ENCODE measurements at regions not wholly inside any gene's neighbourhood (a gene's known extent, or its start where the extent isn't known, plus 50 kb on each side); places are given as distances from the start of the nearest gene placed in this dataset.

DNA sequence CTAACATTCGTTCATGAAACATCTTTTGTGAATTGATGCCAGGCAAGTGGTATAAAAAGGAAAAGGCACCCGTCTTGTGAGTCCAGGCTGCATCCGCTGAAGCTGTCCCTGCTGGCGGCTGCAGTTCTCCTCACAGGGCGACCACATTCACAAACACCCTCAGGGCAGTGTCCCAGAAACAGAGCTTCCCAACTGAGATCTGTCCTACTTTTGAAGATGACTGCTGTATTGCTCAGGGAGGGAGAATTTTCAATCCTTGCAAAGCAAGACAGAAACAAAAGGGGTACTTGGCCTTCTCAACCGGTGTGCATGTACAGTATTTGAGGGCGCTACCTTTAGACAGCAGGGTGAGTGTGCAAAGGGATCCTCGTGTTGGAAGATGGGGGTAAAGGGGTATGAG, 316.1 kb downstream of the GADD45G start:
- no peaks in the 10 kb centered on the region for H3K9me2 ChIP-seq (ENCODE audit: low read depth, low read length)
- no peaks in the 10 kb centered on the region for H4K20me1 ChIP-seq (ENCODE audit: insufficient read depth, low read length)
- H3K79me2 ChIP-seq (ENCODE audit: insufficient read depth, low read length), result no peaks in the 10 kb centered on the region
- H3K4me1 ChIP-seq (ENCODE audit: insufficient read depth, low read length, severe bottlenecking), result no peaks in the 10 kb centered on the region
- no peak overlapping the region for H3K4me3 ChIP-seq (ENCODE audit: low read depth, low read length, poor library complexity, severe bottlenecking)
- no peaks in the 10 kb centered on the region for H3K27me3 ChIP-seq (ENCODE audit: insufficient read depth, low read length)
- H3K36me3 ChIP-seq (ENCODE audit: insufficient read depth, low read length), result no peaks in the 10 kb centered on the region
- no peaks in the 10 kb centered on the region for H3F3A ChIP-seq (ENCODE audit: insufficient read depth, low read length)
- no peak overlapping the region for H3K9ac ChIP-seq (ENCODE audit: low read length)
- no peak overlapping the region for H2AFZ ChIP-seq (ENCODE audit: low read length)
- no peak overlapping the region for H3K27ac ChIP-seq (ENCODE audit: low read depth, low read length, poor library complexity, severe bottlenecking)
- H3K4me2 ChIP-seq (ENCODE audit: low read length), result no peak overlapping the region
- no peaks in the 10 kb centered on the region for H3K9me3 ChIP-seq (ENCODE audit: low read length)
- TF ChIP-seq, protein P1, sequence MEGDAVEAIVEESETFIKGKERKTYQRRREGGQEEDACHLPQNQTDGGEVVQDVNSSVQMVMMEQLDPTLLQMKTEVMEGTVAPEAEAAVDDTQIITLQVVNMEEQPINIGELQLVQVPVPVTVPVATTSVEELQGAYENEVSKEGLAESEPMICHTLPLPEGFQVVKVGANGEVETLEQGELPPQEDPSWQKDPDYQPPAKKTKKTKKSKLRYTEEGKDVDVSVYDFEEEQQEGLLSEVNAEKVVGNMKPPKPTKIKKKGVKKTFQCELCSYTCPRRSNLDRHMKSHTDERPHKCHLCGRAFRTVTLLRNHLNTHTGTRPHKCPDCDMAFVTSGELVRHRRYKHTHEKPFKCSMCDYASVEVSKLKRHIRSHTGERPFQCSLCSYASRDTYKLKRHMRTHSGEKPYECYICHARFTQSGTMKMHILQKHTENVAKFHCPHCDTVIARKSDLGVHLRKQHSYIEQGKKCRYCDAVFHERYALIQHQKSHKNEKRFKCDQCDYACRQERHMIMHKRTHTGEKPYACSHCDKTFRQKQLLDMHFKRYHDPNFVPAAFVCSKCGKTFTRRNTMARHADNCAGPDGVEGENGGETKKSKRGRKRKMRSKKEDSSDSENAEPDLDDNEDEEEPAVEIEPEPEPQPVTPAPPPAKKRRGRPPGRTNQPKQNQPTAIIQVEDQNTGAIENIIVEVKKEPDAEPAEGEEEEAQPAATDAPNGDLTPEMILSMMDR (IDR thresholded peaks at IDR 0.05; ENCODE audit: low read length), result no peak
- TF ChIP-seq EZH2 (IDR thresholded peaks at IDR 0.05; ENCODE audit: borderline replicate concordance, low read length), result no peak

DNA sequence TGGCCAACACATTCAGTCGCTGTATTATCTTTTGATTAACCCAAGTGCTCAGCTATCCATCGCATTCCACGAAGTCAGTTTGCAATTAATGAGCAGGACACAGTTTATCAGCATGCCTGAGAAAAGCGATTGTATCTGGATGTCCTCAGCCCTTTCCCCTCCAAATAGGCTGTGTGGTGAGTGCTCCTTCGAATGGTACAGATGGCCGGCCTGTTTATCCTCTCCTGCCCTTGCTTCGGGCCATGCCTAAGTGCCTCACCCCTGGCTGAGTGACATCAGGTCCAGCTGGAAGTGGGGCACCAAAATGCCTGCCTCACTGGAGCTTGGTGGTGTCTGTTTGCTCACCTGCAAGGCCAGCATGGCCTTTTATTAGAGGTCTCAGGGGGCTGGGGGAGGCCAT, 317.3 kb downstream of the GADD45G start:
- H3K9me3 ChIP-seq (ENCODE audit: low read length), result no peaks in the 10 kb centered on the region
- H3K9ac ChIP-seq (ENCODE audit: low read length), result no peak overlapping the region
- no peak overlapping the region for H2AFZ ChIP-seq (ENCODE audit: low read length)
- no peaks in the 10 kb centered on the region for H4K20me1 ChIP-seq (ENCODE audit: insufficient read depth, low read length)
- no peaks in the 10 kb centered on the region for H3F3A ChIP-seq (ENCODE audit: insufficient read depth, low read length)
- no peaks in the 10 kb centered on the region for H3K4me1 ChIP-seq (ENCODE audit: insufficient read depth, low read length, severe bottlenecking)
- H3K36me3 ChIP-seq (ENCODE audit: insufficient read depth, low read length), result no peaks in the 10 kb centered on the region
- H3K79me2 ChIP-seq (ENCODE audit: insufficient read depth, low read length), result no peaks in the 10 kb centered on the region
- TF ChIP-seq, protein P1 (IDR thresholded peaks at IDR 0.05; ENCODE audit: low read length), result no peak
- no peak for TF ChIP-seq EZH2 (IDR thresholded peaks at IDR 0.05; ENCODE audit: borderline replicate concordance, low read length)
- H3K27ac ChIP-seq (ENCODE audit: low read depth, low read length, poor library complexity, severe bottlenecking), result no peak overlapping the region
- no peaks in the 10 kb centered on the region for H3K27me3 ChIP-seq (ENCODE audit: insufficient read depth, low read length)
- H3K9me2 ChIP-seq (ENCODE audit: low read depth, low read length), result no peaks in the 10 kb centered on the region
- no peak overlapping the region for H3K4me3 ChIP-seq (ENCODE audit: low read depth, low read length, poor library complexity, severe bottlenecking)
- H3K4me2 ChIP-seq (ENCODE audit: low read length), result no peak overlapping the region

DNA sequence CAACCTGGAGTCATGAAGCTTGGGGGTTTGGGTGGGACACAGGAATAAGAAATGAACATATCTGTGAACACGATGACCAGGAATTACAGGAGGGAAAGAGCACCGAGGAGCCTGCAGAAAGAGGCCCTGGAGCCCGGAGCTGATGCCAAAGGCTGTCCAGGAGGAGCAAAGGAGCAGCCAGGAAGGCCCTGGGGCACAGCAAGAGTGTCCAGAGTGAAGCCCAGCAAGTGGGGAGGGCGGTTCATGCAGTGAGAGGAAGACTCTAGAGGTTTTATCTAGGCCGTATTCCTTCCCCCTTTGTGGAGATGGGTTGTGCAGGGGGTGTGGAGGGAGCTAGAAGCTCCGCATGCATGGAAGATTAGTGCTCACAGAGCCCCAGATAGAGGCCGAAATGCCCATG, 318.4 kb downstream of the GADD45G start:
- Histone ChIP-seq H3K36me3 (ENCODE audit: insufficient read depth, low read length) (no peaks in the 10 kb centered on the region), H3K27me3 (ENCODE audit: insufficient read depth, low read length) (no peaks in the 10 kb centered on the region), H2AFZ (ENCODE audit: low read length) (no peak overlapping the region), H3K9me3 (ENCODE audit: low read length) (no peaks in the 10 kb centered on the region), H3K4me1 (ENCODE audit: insufficient read depth, low read length, severe bottlenecking) (no peaks in the 10 kb centered on the region), H3K27ac (ENCODE audit: low read depth, low read length, poor library complexity, severe bottlenecking) (no peak overlapping the region), H3K4me3 (ENCODE audit: low read depth, low read length, poor library complexity, severe bottlenecking) (no peak overlapping the region), H4K20me1 (ENCODE audit: insufficient read depth, low read length) (no peaks in the 10 kb centered on the region), H3K4me2 (ENCODE audit: low read length) (no peak overlapping the region), H3K79me2 (ENCODE audit: insufficient read depth, low read length) (no peaks in the 10 kb centered on the region), H3F3A (ENCODE audit: insufficient read depth, low read length) (no peaks in the 10 kb centered on the region), H3K9ac (ENCODE audit: low read length) (no peak overlapping the region), H3K9me2 (ENCODE audit: low read depth, low read length) (no peaks in the 10 kb centered on the region)
- TF ChIP-seq EZH2 (IDR thresholded peaks at IDR 0.05; ENCODE audit: borderline replicate concordance, low read length), result no peak
- TF ChIP-seq, protein P1 (IDR thresholded peaks at IDR 0.05; ENCODE audit: low read length), result no peak

Measured in OCI-LY1 (cell line).